ENCODE measurements at regions not wholly inside any gene's neighbourhood (a gene's known extent, or its start where the extent isn't known, plus 50 kb on each side); places are given as distances from the start of the nearest gene placed in this dataset.
"Not testable (repeated sequence)": the region's sequence is repeated elsewhere in the genome, so short reads cannot be mapped to it uniquely, and the experiment has no call there.

DNA sequence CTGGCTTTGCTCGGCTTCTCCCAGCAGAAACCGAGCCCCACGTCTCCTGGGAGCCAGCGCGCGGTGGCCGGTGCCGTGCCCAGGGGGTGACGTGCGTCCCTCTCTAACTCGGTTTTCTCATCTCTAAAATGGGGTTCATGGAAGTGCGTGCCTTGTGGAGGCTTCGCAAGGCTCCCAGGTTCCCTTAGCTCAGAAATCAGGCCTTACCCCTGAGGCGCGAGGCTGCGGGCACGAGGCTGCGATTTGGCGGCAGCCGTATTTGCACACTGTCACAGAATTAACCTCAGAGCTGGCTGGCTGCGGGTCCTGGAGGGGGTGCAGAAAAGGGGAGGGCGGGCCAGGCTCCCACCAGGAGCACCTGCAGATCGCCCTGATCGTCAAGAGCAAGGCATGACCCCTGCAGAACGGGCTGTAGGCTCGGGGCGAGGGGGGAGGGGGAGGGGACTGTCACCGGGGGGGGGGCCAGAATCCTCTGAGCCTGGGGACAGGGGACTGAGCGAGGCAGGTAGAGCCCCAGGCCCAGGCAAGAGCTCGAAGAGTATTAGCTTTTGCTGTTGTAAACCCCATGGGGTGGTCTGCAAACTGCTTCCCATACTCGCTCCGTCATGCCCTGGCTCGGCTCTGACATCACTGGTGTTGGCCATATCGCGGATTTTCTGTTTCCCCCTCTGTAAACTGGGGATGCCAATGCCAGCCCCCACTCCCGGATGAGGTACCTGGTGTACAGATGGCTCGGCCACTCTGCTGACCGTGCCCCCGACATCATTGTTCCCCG is 62.2 kb downstream of the CCNE1 start:
- peaks cover 17% of the 10 kb centered on the region for H3K4me1 Mint-ChIP-seq (ENCODE audit: low read depth, unreplicated experiment)
- H3K9me3 ChIP-seq: no peaks in the 10 kb centered on the region
- CTCF ChIA-PET: interaction anchor here (0.6 to 1.6 kb wide), 3 partner anchors 16 to 266 kb away, joined by 5 to 6 read pairs (median 6); no protein-coding TSS in a partner anchor
- DNase-seq: no peak
- TF ChIP-seq, protein P1, sequence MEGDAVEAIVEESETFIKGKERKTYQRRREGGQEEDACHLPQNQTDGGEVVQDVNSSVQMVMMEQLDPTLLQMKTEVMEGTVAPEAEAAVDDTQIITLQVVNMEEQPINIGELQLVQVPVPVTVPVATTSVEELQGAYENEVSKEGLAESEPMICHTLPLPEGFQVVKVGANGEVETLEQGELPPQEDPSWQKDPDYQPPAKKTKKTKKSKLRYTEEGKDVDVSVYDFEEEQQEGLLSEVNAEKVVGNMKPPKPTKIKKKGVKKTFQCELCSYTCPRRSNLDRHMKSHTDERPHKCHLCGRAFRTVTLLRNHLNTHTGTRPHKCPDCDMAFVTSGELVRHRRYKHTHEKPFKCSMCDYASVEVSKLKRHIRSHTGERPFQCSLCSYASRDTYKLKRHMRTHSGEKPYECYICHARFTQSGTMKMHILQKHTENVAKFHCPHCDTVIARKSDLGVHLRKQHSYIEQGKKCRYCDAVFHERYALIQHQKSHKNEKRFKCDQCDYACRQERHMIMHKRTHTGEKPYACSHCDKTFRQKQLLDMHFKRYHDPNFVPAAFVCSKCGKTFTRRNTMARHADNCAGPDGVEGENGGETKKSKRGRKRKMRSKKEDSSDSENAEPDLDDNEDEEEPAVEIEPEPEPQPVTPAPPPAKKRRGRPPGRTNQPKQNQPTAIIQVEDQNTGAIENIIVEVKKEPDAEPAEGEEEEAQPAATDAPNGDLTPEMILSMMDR (IDR thresholded peaks at IDR 0.05; ENCODE audit: insufficient read depth in 1 of 2, low read depth in 1 of 2, low read length in 1 of 2, severe bottlenecking in 1 of 2, unreplicated experiment in 1 of 2): no peak
- intact Hi-C loops (cut with micrococcal nuclease; ENCODE audit: unreplicated experiment): loop anchor here (1.0 kb wide), 2 partner anchors 114 to 144 kb away; no protein-coding TSS in a partner anchor
- peaks cover 2% of the 10 kb centered on the region for H3K27me3 Mint-ChIP-seq (ENCODE audit: insufficient read depth, unreplicated experiment)
- H3K36me3 ChIP-seq (ENCODE audit: control insufficient read depth, insufficient read depth, low read length): no peaks in the 10 kb centered on the region
- peak overlapping the region; percentile 54 for H3K4me3 ChIP-seq (ENCODE audit: low read depth, low read length)
- no peaks in the 10 kb centered on the region for H3K9me3 Mint-ChIP-seq (ENCODE audit: unreplicated experiment)
- no peaks in the 10 kb centered on the region for H3K36me3 Mint-ChIP-seq (ENCODE audit: insufficient read depth, unreplicated experiment)
- no TSS peak for BruUV-seq (replicated peaks)
- POLR2A ChIA-PET: no interaction called here
- H3K27me3 ChIP-seq (replicated peaks; ENCODE audit: control insufficient read depth, insufficient read depth, low read length): no peaks in the 10 kb centered on the region
- H3K4me1 ChIP-seq: peaks cover 15% of the 10 kb centered on the region
- H3K27ac Mint-ChIP-seq (ENCODE audit: unreplicated experiment): no peak overlapping the region
- peak overlapping the region; percentile 59 for H3K4me3 Mint-ChIP-seq (ENCODE audit: unreplicated experiment)

DNA sequence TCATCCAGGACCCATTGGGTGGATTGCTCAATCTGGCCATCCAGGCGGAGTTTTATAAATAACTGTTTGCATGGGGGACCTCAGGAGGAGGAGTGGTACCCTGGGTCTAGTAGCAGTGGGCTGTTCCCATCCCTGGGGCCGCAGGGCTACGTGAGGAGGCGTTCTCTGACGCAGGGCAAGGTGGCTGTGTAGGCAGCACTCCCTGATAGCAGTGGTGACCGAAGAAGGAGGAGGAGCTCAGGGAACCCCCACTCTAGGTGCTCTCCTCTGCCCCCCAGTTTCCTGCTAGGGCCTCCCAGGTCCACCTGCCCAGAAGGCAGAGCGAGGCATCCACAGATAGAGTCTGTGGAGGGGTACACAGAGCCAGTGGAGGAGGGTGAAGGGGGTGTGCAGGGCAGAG is 64.1 kb downstream of the CCNE1 start:
- H3K4me3 Mint-ChIP-seq (ENCODE audit: unreplicated experiment): no peak overlapping the region
- H3K4me1 Mint-ChIP-seq (ENCODE audit: low read depth, unreplicated experiment): peaks cover 17% of the 10 kb centered on the region
- TF ChIP-seq, protein P1 (IDR thresholded peaks at IDR 0.05; ENCODE audit: insufficient read depth in 1 of 2, low read depth in 1 of 2, low read length in 1 of 2, severe bottlenecking in 1 of 2, unreplicated experiment in 1 of 2): no peak
- no peaks in the 10 kb centered on the region for H3K36me3 Mint-ChIP-seq (ENCODE audit: insufficient read depth, unreplicated experiment)
- peaks cover 4% of the 10 kb centered on the region for H3K27me3 Mint-ChIP-seq (ENCODE audit: insufficient read depth, unreplicated experiment)
- intact Hi-C loops (cut with micrococcal nuclease; ENCODE audit: unreplicated experiment): no loop called here
- Histone ChIP-seq H3K27me3 (replicated peaks; ENCODE audit: control insufficient read depth, insufficient read depth, low read length) (no peaks in the 10 kb centered on the region), H3K36me3 (ENCODE audit: control insufficient read depth, insufficient read depth, low read length) (no peaks in the 10 kb centered on the region), H3K4me1 (peaks cover 15% of the 10 kb centered on the region), H3K9me3 (no peaks in the 10 kb centered on the region), H3K4me3 (ENCODE audit: low read depth, low read length) (no peak overlapping the region)
- no peak overlapping the region for H3K27ac Mint-ChIP-seq (ENCODE audit: unreplicated experiment)
- H3K9me3 Mint-ChIP-seq (ENCODE audit: unreplicated experiment): no peaks in the 10 kb centered on the region
- no TSS peak for BruUV-seq (replicated peaks)
- peak in 1 of 2 experiments; percentile 32 for DNase-seq
- ChIA-PET CTCF (no interaction called here), POLR2A (no interaction called here)

DNA sequence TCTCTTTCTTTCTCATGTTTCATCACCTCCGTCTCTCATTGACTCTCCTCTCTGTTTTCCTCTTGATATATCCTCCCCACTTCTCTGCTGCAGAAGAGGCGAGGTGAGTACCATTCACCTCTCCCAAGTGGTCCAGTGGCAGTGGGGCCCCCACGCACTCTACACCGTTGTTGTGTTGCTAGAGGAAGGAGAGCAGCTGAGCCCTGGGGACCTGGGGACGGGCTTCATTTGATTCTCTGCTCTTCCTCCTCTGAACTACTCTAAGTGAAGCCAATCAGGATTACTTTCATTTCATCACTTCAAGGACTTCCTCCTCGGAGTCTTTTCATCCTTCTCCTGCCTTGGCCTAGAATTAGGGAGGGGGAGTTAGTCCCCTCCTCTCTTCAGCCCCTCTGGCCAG is 64.6 kb downstream of the CCNE1 start:
- BruUV-seq (replicated peaks): no TSS peak
- H3K27ac Mint-ChIP-seq (ENCODE audit: unreplicated experiment): no peak overlapping the region
- peaks cover 12% of the 10 kb centered on the region for H3K4me1 Mint-ChIP-seq (ENCODE audit: low read depth, unreplicated experiment)
- CTCF ChIA-PET: no interaction called here
- no peak for DNase-seq
- H3K36me3 Mint-ChIP-seq (ENCODE audit: insufficient read depth, unreplicated experiment): no peaks in the 10 kb centered on the region
- no peaks in the 10 kb centered on the region for H3K36me3 ChIP-seq (ENCODE audit: control insufficient read depth, insufficient read depth, low read length)
- H3K4me3 ChIP-seq (ENCODE audit: low read depth, low read length): no peak overlapping the region
- no peaks in the 10 kb centered on the region for H3K9me3 ChIP-seq
- no peak overlapping the region for H3K4me3 Mint-ChIP-seq (ENCODE audit: unreplicated experiment)
- no peaks in the 10 kb centered on the region for H3K9me3 Mint-ChIP-seq (ENCODE audit: unreplicated experiment)
- H3K27me3 Mint-ChIP-seq (ENCODE audit: insufficient read depth, unreplicated experiment): peaks cover 4% of the 10 kb centered on the region
- POLR2A ChIA-PET: no interaction called here
- H3K27me3 ChIP-seq (replicated peaks; ENCODE audit: control insufficient read depth, insufficient read depth, low read length): no peaks in the 10 kb centered on the region
- peaks cover 10% of the 10 kb centered on the region for H3K4me1 ChIP-seq
- intact Hi-C loops (cut with micrococcal nuclease; ENCODE audit: unreplicated experiment): no loop called here
- TF ChIP-seq, protein P1 (IDR thresholded peaks at IDR 0.05; ENCODE audit: insufficient read depth in 1 of 2, low read depth in 1 of 2, low read length in 1 of 2, severe bottlenecking in 1 of 2, unreplicated experiment in 1 of 2): no peak

DNA sequence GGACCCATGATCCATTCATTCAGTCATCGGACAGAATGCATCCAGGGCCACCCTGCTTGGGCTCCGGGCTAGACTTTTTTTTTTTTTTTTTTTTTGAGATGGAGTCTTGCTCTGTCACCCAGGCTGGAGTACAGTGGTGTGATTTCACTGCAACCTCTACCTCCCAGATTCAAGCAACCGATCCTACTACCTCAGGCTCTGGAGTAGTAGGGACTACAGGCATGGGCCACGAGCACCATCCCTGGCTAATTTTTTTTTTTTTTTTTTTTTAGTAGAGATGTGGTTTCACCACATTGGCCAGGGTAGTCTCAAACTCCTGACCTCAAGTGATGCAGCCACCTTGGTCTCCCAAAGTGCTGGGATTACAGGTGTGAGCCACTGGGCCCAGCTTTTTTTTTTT is 65.1 kb downstream of the CCNE1 start:
- BruUV-seq (replicated peaks); H3K36me3 ChIP-seq (ENCODE audit: control insufficient read depth, insufficient read depth, low read length); H3K4me3 Mint-ChIP-seq (ENCODE audit: unreplicated experiment); H3K27ac Mint-ChIP-seq (ENCODE audit: unreplicated experiment); POLR2A ChIA-PET; H3K9me3 ChIP-seq; H3K36me3 Mint-ChIP-seq (ENCODE audit: insufficient read depth, unreplicated experiment); H3K27me3 ChIP-seq (replicated peaks; ENCODE audit: control insufficient read depth, insufficient read depth, low read length); H3K27me3 Mint-ChIP-seq (ENCODE audit: insufficient read depth, unreplicated experiment); H3K9me3 Mint-ChIP-seq (ENCODE audit: unreplicated experiment); intact Hi-C loops (cut with micrococcal nuclease; ENCODE audit: unreplicated experiment); H3K4me3 ChIP-seq (ENCODE audit: low read depth, low read length); H3K4me1 ChIP-seq: not testable (repeated sequence)
- CTCF ChIA-PET: interaction anchor here (0.7 kb wide), 2 partner anchors 14 to 106 kb away, joined by 4 to 6 read pairs; no protein-coding TSS in a partner anchor
- H3K4me1 Mint-ChIP-seq (ENCODE audit: low read depth, unreplicated experiment): peaks cover 10% of the 10 kb centered on the region
- DNase-seq: peak in 1 of 2 experiments; percentile 0

Data from Caco-2 (cell line).